ENCODE measurements at regions not wholly inside any gene's neighbourhood (a gene's known extent, or its start where the extent isn't known, plus 50 kb on each side); places are given as distances from the start of the nearest gene placed in this dataset.

GRCh38 chr7:9645756-9646155 is 1212.3 kb downstream of the NXPH1 start:
- TF ChIP-seq CTCF (conservative IDR thresholded peaks at IDR 0.05 in 1 of 2, IDR thresholded peaks at IDR 0.05 in 1 of 2; ENCODE audit: extremely low read depth in 1 of 2, insufficient read depth in 1 of 2, low read depth in 1 of 2, low read length in 2 of 2) (no peak), EZH2 (IDR thresholded peaks at IDR 0.05; ENCODE audit: borderline replicate concordance, low read length) (no peak)

All from mammary epithelial cell (primary cell).